LNCAP (cell line): ENCODE measurements at regions not wholly inside any gene's neighbourhood (a gene's known extent, or its start where the extent isn't known, plus 50 kb on each side); places are given as distances from the start of the nearest gene placed in this dataset.

ENCODE experiments used
- CTCF ChIP-seq: fragments of 450-650 bp; IDR thresholded peaks from 2 replicates; pipeline ENCODE4 v1.5.1; 2017; ENCODE audit warnings: mild to moderate bottlenecking

GRCh38 chr10:44024356-44025116 lies 360.4 kb downstream of the CXCL12 start:
- TF ChIP-seq CTCF: no peak

- TF ChIP-seq CTCF: no peak
These were observed 361.4 kb downstream of the CXCL12 start for GRCh38 chr10:44023517-44023916.

GRCh38 chr10:44022203-44022602 lies 362.7 kb downstream of the CXCL12 start:
- no peak for TF ChIP-seq CTCF

- no peak for TF ChIP-seq CTCF
These were observed 364.4 kb downstream of the CXCL12 start for GRCh38 chr10:44020322-44021111.

GRCh38 chr10:44017483-44018145 lies 367.3 kb downstream of the CXCL12 start:
- no peak for TF ChIP-seq CTCF

- TF ChIP-seq CTCF: no peak
These were observed 368.1 kb downstream of the CXCL12 start for GRCh38 chr10:44016589-44017482.
